IMR-90 (cell line): ENCODE measurements at regions not wholly inside any gene's neighbourhood (a gene's known extent, or its start where the extent isn't known, plus 50 kb on each side); places are given as distances from the start of the nearest gene placed in this dataset.

Experiments
- ATAC-seq: fragments of 200-7000 bp; cut with Tn5 transposase; 2 replicates; pipeline ENCODE4 v1.9.1; 2020; ENCODE audit warnings: low read depth, mild to moderate bottlenecking, moderate library complexity
- BruUV-seq: library from RNA; stranded (reverse); fragments of 400-500 nt; replicated peaks from 2 replicates; lab custom pipeline; 2021; lab: Mats Ljungman, UMichigan
- CTCF ChIA-PET: fragments of 300-600 bp; formaldehyde crosslinking; extraction: SDS; loops from one replicate; lab custom pipeline; 2021; ENCODE audit warnings: antibody characterized with exemption; lab: Yijun Ruan, JAX
- POLR2A ChIA-PET: fragments of 300-600 bp; sonication (Branson Sonifier 250); formaldehyde crosslinking; loops from one replicate; lab custom pipeline; 2022; ENCODE audit warnings: antibody characterized with exemption; ENCODE audit not compliant: unreplicated experiment; lab: Charles Lee
- DNase-seq: peaks from one replicate; pipeline ENCODE4 v3.0.0; 2013
- H2AFZ ChIP-seq: replicated peaks from 2 replicates; pipeline ENCODE3; 2013; ENCODE audit warnings: low read length, mild to moderate bottlenecking; ENCODE audit not compliant: poor library complexity
- H2AK5ac ChIP-seq: 2 replicates; pipeline ENCODE4 v1.6.1; 2013; ENCODE audit warnings: low read depth, low read length, inconsistent platforms
- H2AK9ac ChIP-seq: replicated peaks from 2 replicates; pipeline ENCODE3; 2013; ENCODE audit warnings: mild to moderate bottlenecking, low read depth, low read length, moderate library complexity; ENCODE audit not compliant: poor library complexity
- H2BK120ac ChIP-seq: 2 replicates; pipeline ENCODE4 v1.6.1; 2013; ENCODE audit warnings: low read depth, low read length, inconsistent platforms
- H2BK15ac ChIP-seq: 3 replicates; pipeline ENCODE4 v1.6.1; 2013; ENCODE audit warnings: low read depth, low read length, inconsistent platforms
- H2BK20ac ChIP-seq: 2 replicates; pipeline ENCODE4 v1.6.1; 2013; ENCODE audit warnings: low read depth, mild to moderate bottlenecking, inconsistent platforms, low read length, moderate library complexity
- H2BK5ac ChIP-seq: 2 replicates; pipeline ENCODE4 v1.6.1; 2013; ENCODE audit warnings: mild to moderate bottlenecking, low read depth, low read length, inconsistent platforms; ENCODE audit not compliant: poor library complexity, severe bottlenecking
- H3K14ac ChIP-seq: replicated peaks from 2 replicates; pipeline ENCODE4 v1.6.1; 2013; ENCODE audit warnings: low read depth, low read length, inconsistent platforms
- H3K18ac ChIP-seq: 2 replicates; pipeline ENCODE4 v1.6.1; 2013; ENCODE audit warnings: low read depth, low read length, control low read depth
- H3K23ac ChIP-seq: 2 replicates; pipeline ENCODE4 v1.6.1; 2013; ENCODE audit warnings: low read depth, low read length, inconsistent platforms
- H3K27ac ChIP-seq: 2 replicates; pipeline ENCODE4 v1.5.1; 2013; ENCODE audit warnings: mild to moderate bottlenecking, control low read depth, low read length; ENCODE audit not compliant: insufficient read depth
- H3K27me3 ChIP-seq: 2 replicates; pipeline ENCODE4 v1.6.1; 2013; ENCODE audit warnings: low read length; ENCODE audit not compliant: control insufficient read depth, insufficient read depth
- H3K36me3 ChIP-seq: 2 replicates; pipeline ENCODE4 v1.6.1; 2013; ENCODE audit warnings: low read length, mixed read lengths; ENCODE audit not compliant: control insufficient read depth, insufficient read depth
- H3K4ac ChIP-seq: 2 replicates; pipeline ENCODE4 v1.6.1; 2013; ENCODE audit warnings: low read depth, low read length, inconsistent platforms
- H3K4me1 ChIP-seq: 2 replicates; pipeline ENCODE4 v1.6.1; 2013; ENCODE audit warnings: low read length, mixed read lengths; ENCODE audit not compliant: control insufficient read depth, insufficient read depth
- H3K4me2 ChIP-seq: 2 replicates; pipeline ENCODE4 v1.6.1; 2013; ENCODE audit warnings: low read depth, mild to moderate bottlenecking, control low read depth, low read length, moderate library complexity
- H3K4me3 ChIP-seq: 2 replicates; pipeline ENCODE4 v1.5.1; 2013; ENCODE audit warnings: low read depth, mild to moderate bottlenecking, control low read depth, low read length, moderate library complexity; ENCODE audit not compliant: insufficient read depth
- H3K56ac ChIP-seq: 2 replicates; pipeline ENCODE4 v1.6.1; 2013; ENCODE audit warnings: low read length, inconsistent platforms; ENCODE audit not compliant: insufficient read depth; ENCODE audit errors: extremely low read depth
- H3K79me1 ChIP-seq, 2 experiments: 2 replicates each; pipeline ENCODE4 v1.6.1; 2013; ENCODE audit warnings: low read length in 2 of 2, inconsistent platforms in 1 of 2, low read depth in 1 of 2
- H3K9ac ChIP-seq: 2 replicates; pipeline ENCODE4 v1.6.1; 2013; ENCODE audit warnings: low read depth, low read length, control low read depth
- H3K9me1 ChIP-seq: 2 replicates; pipeline ENCODE4 v1.6.1; 2013; ENCODE audit warnings: low read length, inconsistent platforms; ENCODE audit not compliant: insufficient read depth
- H3K9me3 ChIP-seq: 2 replicates; pipeline ENCODE4 v1.6.1; 2013; ENCODE audit warnings: low read length; ENCODE audit not compliant: control insufficient read depth, insufficient read depth
- H4K20me1 ChIP-seq: 2 replicates; pipeline ENCODE4 v1.6.1; 2013; ENCODE audit warnings: low read length, inconsistent platforms; ENCODE audit not compliant: insufficient read depth
- H4K5ac ChIP-seq: 2 replicates; pipeline ENCODE4 v1.6.1; 2013; ENCODE audit warnings: mild to moderate bottlenecking, low read depth, low read length, control low read depth
- H4K8ac ChIP-seq, 2 experiments: 2 replicates each; pipeline ENCODE4 v1.6.1; 2013; ENCODE audit warnings: low read depth in 2 of 2, low read length in 2 of 2, control low read depth in 1 of 2, inconsistent platforms in 1 of 2
- H4K91ac ChIP-seq: 2 replicates; pipeline ENCODE4 v1.6.1; 2013; ENCODE audit warnings: low read depth, low read length, inconsistent platforms; ENCODE audit not compliant: insufficient read depth
- CHD1 ChIP-seq: IDR thresholded peaks from 2 replicates; pipeline ENCODE4 v1.6.1; 2012; ENCODE audit warnings: low read depth, low read length, improper control_type of control experiment
- FOS ChIP-seq: fragments of 150-350 bp; IDR thresholded peaks from 2 replicates; pipeline ENCODE4 v1.6.1; 2016; ENCODE audit warnings: low read depth, low read length
- MAFK ChIP-seq: IDR thresholded peaks from 2 replicates; pipeline ENCODE4 v1.6.1; 2012; ENCODE audit warnings: low read depth, low read length, improper control_type of control experiment
- MAZ ChIP-seq: IDR thresholded peaks from 2 replicates; pipeline ENCODE4 v1.6.1; 2012; ENCODE audit warnings: low read depth, mild to moderate bottlenecking, low read length, improper control_type of control experiment, moderate library complexity, borderline replicate concordance
- MXI1 ChIP-seq: IDR thresholded peaks from 2 replicates; pipeline ENCODE4 v1.6.1; 2012; ENCODE audit warnings: low read depth, mild to moderate bottlenecking, low read length, moderate library complexity, borderline replicate concordance
- SMC3 ChIP-seq: fragments of 150-350 bp; IDR thresholded peaks from 2 replicates; pipeline ENCODE4 v1.6.1; 2016; ENCODE audit warnings: low read depth, mild to moderate bottlenecking, antibody characterized with exemption, low read length, moderate library complexity
- whole genome bisulfite sequencing, 2 experiments: methylation state at CpG; one replicate each; pipeline versions ENCODE4 v1.1.5 to v1.1.7; 2013; ENCODE audit warnings: missing lambda C conversion rate in 2 of 2; ENCODE audit not compliant: insufficient read length in 1 of 2; ENCODE audit errors: extremely low coverage in 2 of 2; 5-methylcytosine and 5-hydroxymethylcytosine counted together
- dilution Hi-C: fragments of 300-500 bp; cut with HindIII; formaldehyde crosslinking; loops from one replicate; pipeline ENCODE4 v1.14.3; 2018; ENCODE audit warnings: low sequenced_read_pairs; ENCODE audit not compliant: unreplicated experiment
- in situ Hi-C: fragments of 300-500 bp; cut with MboI; formaldehyde crosslinking; loops from 3 replicates; pipeline ENCODE4 v1.14.3; 2019; ENCODE audit warnings: low sequenced_read_pairs, inconsistent platforms, mixed read lengths
- intact Hi-C: fragments of 100-400 bp; cut with micrococcal nuclease; formaldehyde crosslinking; loops from 2 replicates; pipeline ENCODE4 v1.10.0; 2022

- intact Hi-C loops, result no loop called here
- Histone ChIP-seq H2AK9ac (no peak overlapping the region), H3K9me3 (no peaks in the 10 kb centered on the region), H2AFZ (no peak overlapping the region), H2AK5ac (no peak overlapping the region), H4K8ac (no peak overlapping the region), H3K23ac (no peak overlapping the region), H3K4me3 (no peak overlapping the region), H3K56ac (no peak overlapping the region), H3K18ac (no peak overlapping the region), H3K27ac (no peak overlapping the region), H3K9ac (no peak overlapping the region), H3K9me1 (no peaks in the 10 kb centered on the region), H3K4me1 (no peaks in the 10 kb centered on the region), H2BK15ac (no peak overlapping the region), H2BK20ac (no peak overlapping the region), H3K4me2 (no peak overlapping the region), H3K79me1 (no peaks in the 10 kb centered on the region), H3K27me3 (no peaks in the 10 kb centered on the region), H2BK120ac (no peak overlapping the region), H4K91ac (no peak overlapping the region), H2BK5ac (no peak overlapping the region), H4K5ac (no peak overlapping the region), H3K14ac (no peak overlapping the region), H3K36me3 (no peaks in the 10 kb centered on the region), H4K20me1 (no peaks in the 10 kb centered on the region), H3K4ac (no peak overlapping the region)
- in situ Hi-C loops, result no loop called here
- ATAC-seq (no peak), DNase-seq (no peak)
- no CpG with 5 or more reads among the region's 3 CpGs for WGBS, 2 experiments
- dilution Hi-C loops, result no loop called here
- ChIA-PET CTCF (no interaction called here), POLR2A (no interaction called here)
- TF ChIP-seq SMC3 (no peak), CHD1 (no peak), MXI1 (no peak), MAZ (no peak), MAFK (no peak), FOS (no peak)
- no TSS peak for BruUV-seq
Observed at GRCh38 chr13:56110751-56111150, 1030.0 kb upstream of the PRR20A start.
